ENCODE measurements at regions not wholly inside any gene's neighbourhood (a gene's known extent, or its start where the extent isn't known, plus 50 kb on each side); places are given as distances from the start of the nearest gene placed in this dataset.

DNA sequence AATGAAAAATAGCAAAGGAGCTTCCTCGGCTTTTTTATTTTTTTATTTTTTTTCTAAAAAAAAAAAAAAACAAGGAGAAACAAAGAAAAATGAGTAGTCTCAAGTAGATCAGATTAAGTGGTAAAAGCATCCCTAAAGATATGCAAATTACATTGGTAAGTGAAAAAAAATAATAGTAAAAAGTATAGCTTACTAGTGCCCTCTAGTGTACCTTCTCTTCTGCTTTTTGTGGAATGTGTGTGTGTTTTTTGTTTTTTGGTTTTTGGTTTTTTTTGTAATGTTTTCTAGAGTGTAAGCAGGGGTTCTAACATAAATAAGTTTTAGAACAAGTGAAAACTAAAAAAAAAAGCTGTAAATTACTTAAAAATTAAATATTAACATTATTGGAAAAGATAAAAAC, 1062.0 kb downstream of the HACE1 start:
- TF ChIP-seq, protein P1, sequence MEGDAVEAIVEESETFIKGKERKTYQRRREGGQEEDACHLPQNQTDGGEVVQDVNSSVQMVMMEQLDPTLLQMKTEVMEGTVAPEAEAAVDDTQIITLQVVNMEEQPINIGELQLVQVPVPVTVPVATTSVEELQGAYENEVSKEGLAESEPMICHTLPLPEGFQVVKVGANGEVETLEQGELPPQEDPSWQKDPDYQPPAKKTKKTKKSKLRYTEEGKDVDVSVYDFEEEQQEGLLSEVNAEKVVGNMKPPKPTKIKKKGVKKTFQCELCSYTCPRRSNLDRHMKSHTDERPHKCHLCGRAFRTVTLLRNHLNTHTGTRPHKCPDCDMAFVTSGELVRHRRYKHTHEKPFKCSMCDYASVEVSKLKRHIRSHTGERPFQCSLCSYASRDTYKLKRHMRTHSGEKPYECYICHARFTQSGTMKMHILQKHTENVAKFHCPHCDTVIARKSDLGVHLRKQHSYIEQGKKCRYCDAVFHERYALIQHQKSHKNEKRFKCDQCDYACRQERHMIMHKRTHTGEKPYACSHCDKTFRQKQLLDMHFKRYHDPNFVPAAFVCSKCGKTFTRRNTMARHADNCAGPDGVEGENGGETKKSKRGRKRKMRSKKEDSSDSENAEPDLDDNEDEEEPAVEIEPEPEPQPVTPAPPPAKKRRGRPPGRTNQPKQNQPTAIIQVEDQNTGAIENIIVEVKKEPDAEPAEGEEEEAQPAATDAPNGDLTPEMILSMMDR (IDR thresholded peaks at IDR 0.05): no peak
- TF ChIP-seq POLR2A (IDR thresholded peaks at IDR 0.05): no peak
- no peak for TF ChIP-seq EP300 (IDR thresholded peaks at IDR 0.05)
- TF ChIP-seq POLR2AphosphoS5 (IDR thresholded peaks at IDR 0.05): no peak
